ENCODE measurements at regions not wholly inside any gene's neighbourhood (a gene's known extent, or its start where the extent isn't known, plus 50 kb on each side); places are given as distances from the start of the nearest gene placed in this dataset.

- no peak overlapping the region for H3K27ac ChIP-seq
- TF ChIP-seq CTCF (conservative IDR thresholded peaks at IDR 0.05) = no peak
Measured at GRCh38 chr2:11985817-11986566, 239.6 kb downstream of the LPIN1 start.

- no peak overlapping the region for H3K27ac ChIP-seq
- no peak for TF ChIP-seq CTCF (conservative IDR thresholded peaks at IDR 0.05)
Measured at GRCh38 chr2:11987151-11987550, 240.7 kb downstream of the LPIN1 start.

GRCh38 chr2:11988691-11989353 is 242.4 kb downstream of the LPIN1 start:
- TF ChIP-seq CTCF (conservative IDR thresholded peaks at IDR 0.05) = no peak
- H3K27ac ChIP-seq = no peak overlapping the region

- TF ChIP-seq CTCF (conservative IDR thresholded peaks at IDR 0.05) = no peak
- no peak overlapping the region for H3K27ac ChIP-seq
Measured at GRCh38 chr2:11989354-11989703, 242.9 kb downstream of the LPIN1 start.

GRCh38 chr2:11990576-11990975 is 244.1 kb downstream of the LPIN1 start:
- no peak for TF ChIP-seq CTCF (conservative IDR thresholded peaks at IDR 0.05)

GRCh38 chr2:11993749-11994148 is 247.3 kb downstream of the LPIN1 start:
- no peak overlapping the region for H3K27ac ChIP-seq
- no peak for TF ChIP-seq CTCF (conservative IDR thresholded peaks at IDR 0.05)

More at GRCh38 chr2:11990576-11990975, 244.1 kb downstream of the LPIN1 start:
- H3K27ac ChIP-seq = no peak overlapping the region

- TF ChIP-seq CTCF (conservative IDR thresholded peaks at IDR 0.05) = no peak
Measured at GRCh38 chr2:11995456-11995855, 249.0 kb downstream of the LPIN1 start.

More at GRCh38 chr2:11995456-11995855, 249.0 kb downstream of the LPIN1 start:
- no peak overlapping the region for H3K27ac ChIP-seq
